Activated CD4-positive, alpha-beta T cell treated with anti-CD3 and anti-CD28 coated beads, Interleukin-2, amount 10 ng/mL, durations not matched to agents 24 days and 14 days (primary cell): ENCODE measurements at regions not wholly inside any gene's neighbourhood (a gene's known extent, or its start where the extent isn't known, plus 50 kb on each side); places are given as distances from the start of the nearest gene placed in this dataset.
"Not testable (repeated sequence)": the region's sequence is repeated elsewhere in the genome, so short reads cannot be mapped to it uniquely, and the experiment has no call there.

ENCODE experiments used
- DNase-seq: peaks from one replicate; pipeline ENCODE4 v3.0.0; 2022
- H3K27ac Mint-ChIP-seq: one replicate; pipeline ENCODE4 v1.8.0; 2022; ENCODE audit warnings: mild to moderate bottlenecking, mixed read lengths
- H3K27me3 Mint-ChIP-seq: one replicate; pipeline ENCODE4 v1.8.0; 2022; ENCODE audit warnings: mixed read lengths
- H3K36me3 Mint-ChIP-seq: one replicate; pipeline ENCODE4 v1.8.0; 2022; ENCODE audit warnings: low read depth, mild to moderate bottlenecking, mixed read lengths
- H3K4me1 Mint-ChIP-seq: one replicate; pipeline ENCODE4 v1.8.0; 2021; ENCODE audit warnings: mixed read lengths
- H3K4me3 Mint-ChIP-seq: one replicate; pipeline ENCODE4 v1.8.0; 2022; ENCODE audit warnings: mild to moderate bottlenecking, moderate library complexity, mixed read lengths
- H3K9me3 Mint-ChIP-seq: one replicate; pipeline ENCODE4 v1.8.0; 2021; ENCODE audit warnings: mixed read lengths
- intact Hi-C: fragments of 100-400 bp; cut with micrococcal nuclease; formaldehyde crosslinking; loops from one replicate; pipeline ENCODE4 v1.15.1; 2023

GRCh38 chr2:402206-402605 is 114.3 kb upstream of the ALKAL2 start:
- peaks cover 5% of the 10 kb centered on the region for H3K9me3 Mint-ChIP-seq
- peaks cover 2% of the 10 kb centered on the region for H3K27me3 Mint-ChIP-seq
- H3K36me3 Mint-ChIP-seq, result no peaks in the 10 kb centered on the region
- intact Hi-C loops, result no loop called here
- no peak overlapping the region for H3K4me3 Mint-ChIP-seq
- DNase-seq, result peak; percentile 33
- no peak overlapping the region for H3K27ac Mint-ChIP-seq
- H3K4me1 Mint-ChIP-seq, result no peaks in the 10 kb centered on the region

- intact Hi-C loops, result no loop called here
- peak; percentile 39 for DNase-seq
- Mint-ChIP-seq H3K4me1 (no peaks in the 10 kb centered on the region), H3K27me3 (no peaks in the 10 kb centered on the region), H3K4me3 (no peak overlapping the region), H3K36me3 (no peaks in the 10 kb centered on the region), H3K27ac (no peak overlapping the region), H3K9me3 (peaks cover 5% of the 10 kb centered on the region)
These were observed 113.3 kb upstream of the ALKAL2 start for GRCh38 chr2:401019-401679.

- Mint-ChIP-seq H3K36me3 (no peaks in the 10 kb centered on the region), H3K4me3 (no peak overlapping the region), H3K27ac (no peak overlapping the region), H3K9me3 (no peaks in the 10 kb centered on the region), H3K4me1 (peaks cover 13% of the 10 kb centered on the region), H3K27me3 (no peaks in the 10 kb centered on the region)
- peak; percentile 13 for DNase-seq
- intact Hi-C loops, result no loop called here
These were observed 110.0 kb upstream of the ALKAL2 start for GRCh38 chr2:397926-398325.

- intact Hi-C loops, result no loop called here
- Mint-ChIP-seq H3K4me3 (no peak overlapping the region), H3K9me3 (no peaks in the 10 kb centered on the region), H3K4me1 (peaks cover 13% of the 10 kb centered on the region), H3K27me3 (no peaks in the 10 kb centered on the region), H3K36me3 (no peaks in the 10 kb centered on the region), H3K27ac (no peak overlapping the region)
- peak; percentile 46 for DNase-seq
These were observed 109.6 kb upstream of the ALKAL2 start for GRCh38 chr2:397521-397920.

- no peaks in the 10 kb centered on the region for H3K9me3 Mint-ChIP-seq
- intact Hi-C loops, result no loop called here
- H3K4me1 Mint-ChIP-seq, result peaks cover 13% of the 10 kb centered on the region
- no peak overlapping the region for H3K4me3 Mint-ChIP-seq
- H3K27ac Mint-ChIP-seq, result no peak overlapping the region
- no peaks in the 10 kb centered on the region for H3K36me3 Mint-ChIP-seq
- no peaks in the 10 kb centered on the region for H3K27me3 Mint-ChIP-seq
- DNase-seq, result peak; percentile 30
These were observed 109.0 kb upstream of the ALKAL2 start for GRCh38 chr2:396903-397302.

- no peaks in the 10 kb centered on the region for H3K36me3 Mint-ChIP-seq
- no peak overlapping the region for H3K27ac Mint-ChIP-seq
- no peaks in the 10 kb centered on the region for H3K27me3 Mint-ChIP-seq
- H3K4me1 Mint-ChIP-seq, result peaks cover 13% of the 10 kb centered on the region
- no peak overlapping the region for H3K4me3 Mint-ChIP-seq
- H3K9me3 Mint-ChIP-seq, result no peaks in the 10 kb centered on the region
- peak; percentile 45 for DNase-seq
- intact Hi-C loops, result loop anchor here (2.0 kb wide), 2 partner anchors 79 to 131 kb away; partner anchors contain the start of genes ACP1 and SH3YL1
These were observed 108.0 kb upstream of the ALKAL2 start for GRCh38 chr2:395886-396285.

- H3K27ac Mint-ChIP-seq, result peak overlapping the region; percentile 86
- peak; percentile 92 for DNase-seq
- H3K27me3 Mint-ChIP-seq, result no peaks in the 10 kb centered on the region
- H3K36me3 Mint-ChIP-seq, result no peaks in the 10 kb centered on the region
- intact Hi-C loops, result loop anchor here (2.0 to 5.0 kb wide), 3 partner anchors 38 to 129 kb away; partner anchors contain the start of genes ACP1 and SH3YL1
- peaks cover 13% of the 10 kb centered on the region for H3K4me1 Mint-ChIP-seq
- peak overlapping the region; percentile 77 for H3K4me3 Mint-ChIP-seq
- H3K9me3 Mint-ChIP-seq, result no peaks in the 10 kb centered on the region
These were observed 106.1 kb upstream of the ALKAL2 start for GRCh38 chr2:393711-394696.

- no peak overlapping the region for H3K27ac Mint-ChIP-seq
- no peaks in the 10 kb centered on the region for H3K36me3 Mint-ChIP-seq
- peak; percentile 58 for DNase-seq
- H3K27me3 Mint-ChIP-seq, result no peaks in the 10 kb centered on the region
- H3K4me3 Mint-ChIP-seq, result peak overlapping the region; percentile 29
- intact Hi-C loops, result loop anchor here (5.0 kb wide), 1 partner anchor 39 kb away; no protein-coding TSS in a partner anchor
- H3K9me3 Mint-ChIP-seq, result no peaks in the 10 kb centered on the region
- peaks cover 13% of the 10 kb centered on the region for H3K4me1 Mint-ChIP-seq
These were observed 105.0 kb upstream of the ALKAL2 start for GRCh38 chr2:392926-393280.

GRCh38 chr2:392181-392925 is 104.5 kb upstream of the ALKAL2 start:
- Mint-ChIP-seq H3K27me3 (no peaks in the 10 kb centered on the region), H3K36me3 (no peaks in the 10 kb centered on the region)
- intact Hi-C loops, result loop anchor here (5.0 kb wide), 1 partner anchor 40 kb away; no protein-coding TSS in a partner anchor

GRCh38 chr2:391696-392095 is 103.8 kb upstream of the ALKAL2 start:
- intact Hi-C loops, result loop anchor here (5.0 kb wide), 1 partner anchor 41 kb away; no protein-coding TSS in a partner anchor
- H3K27me3 Mint-ChIP-seq, result peaks cover 2% of the 10 kb centered on the region
- no peaks in the 10 kb centered on the region for H3K36me3 Mint-ChIP-seq
- H3K4me1 Mint-ChIP-seq, result peaks cover 13% of the 10 kb centered on the region
- peak; percentile 52 for DNase-seq
- H3K4me3 Mint-ChIP-seq, result no peak overlapping the region
- no peaks in the 10 kb centered on the region for H3K9me3 Mint-ChIP-seq
- no peak overlapping the region for H3K27ac Mint-ChIP-seq

More at GRCh38 chr2:392181-392925, 104.5 kb upstream of the ALKAL2 start:
- Mint-ChIP-seq H3K4me1 (peaks cover 13% of the 10 kb centered on the region), H3K9me3 (no peaks in the 10 kb centered on the region), H3K4me3 (peak overlapping the region; percentile 29), H3K27ac (no peak overlapping the region)
- DNase-seq, result peak; percentile 46

- H3K9me3 Mint-ChIP-seq, result no peaks in the 10 kb centered on the region
- intact Hi-C loops, result loop anchor here (5.0 kb wide), 1 partner anchor 41 kb away; no protein-coding TSS in a partner anchor
- H3K27me3 Mint-ChIP-seq, result peaks cover 2% of the 10 kb centered on the region
- no peaks in the 10 kb centered on the region for H3K36me3 Mint-ChIP-seq
- peaks cover 13% of the 10 kb centered on the region for H3K4me1 Mint-ChIP-seq
- no peak overlapping the region for H3K27ac Mint-ChIP-seq
- peak; percentile 31 for DNase-seq
- no peak overlapping the region for H3K4me3 Mint-ChIP-seq
These were observed 103.1 kb upstream of the ALKAL2 start for GRCh38 chr2:390959-391358.

GRCh38 chr2:389985-390384 is 102.1 kb upstream of the ALKAL2 start:
- DNase-seq, result peak; percentile 2
- H3K9me3 Mint-ChIP-seq, H3K27me3 Mint-ChIP-seq, H3K27ac Mint-ChIP-seq, H3K4me3 Mint-ChIP-seq, H3K36me3 Mint-ChIP-seq: not testable (repeated sequence)
- peaks cover 13% of the 10 kb centered on the region for H3K4me1 Mint-ChIP-seq
- intact Hi-C loops, result loop anchor here (5.0 kb wide), 1 partner anchor 42 kb away; no protein-coding TSS in a partner anchor

- DNase-seq, result peak; percentile 23
- H3K4me1 Mint-ChIP-seq, H3K27me3 Mint-ChIP-seq, intact Hi-C loops, H3K9me3 Mint-ChIP-seq, H3K27ac Mint-ChIP-seq, H3K4me3 Mint-ChIP-seq, H3K36me3 Mint-ChIP-seq: not testable (repeated sequence)
These were observed 100.9 kb upstream of the ALKAL2 start for GRCh38 chr2:388752-389151.
